ENCODE measurements at regions not wholly inside any gene's neighbourhood (a gene's known extent, or its start where the extent isn't known, plus 50 kb on each side); places are given as distances from the start of the nearest gene placed in this dataset.

DNA sequence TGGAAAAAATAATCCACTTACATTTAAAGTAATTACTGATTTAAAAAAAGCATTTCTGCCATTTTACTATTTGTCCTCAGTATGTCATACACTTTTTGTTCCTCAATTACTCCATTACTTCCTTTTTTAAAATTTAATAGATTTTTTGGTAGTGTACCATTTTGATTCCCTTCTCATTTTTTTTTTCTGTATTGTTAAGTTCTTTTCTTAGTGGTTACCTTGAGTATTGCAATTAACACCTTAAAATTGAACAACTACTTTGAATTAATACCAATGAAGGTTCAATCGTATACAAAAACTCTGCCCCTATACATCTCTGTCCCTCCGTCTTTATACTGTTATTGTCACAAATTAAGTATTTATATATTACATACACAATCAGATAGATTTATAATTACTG, 240.6 kb upstream of the LMCD1 start:
- DNase-seq: no peak

GRCh38 chr3:8266730-8267131, 234.9 kb upstream of the LMCD1 start:
- no peak for DNase-seq

- DNase-seq: no peak
These were observed 228.1 kb upstream of the LMCD1 start for GRCh38 chr3:8273479-8273878.

DNA sequence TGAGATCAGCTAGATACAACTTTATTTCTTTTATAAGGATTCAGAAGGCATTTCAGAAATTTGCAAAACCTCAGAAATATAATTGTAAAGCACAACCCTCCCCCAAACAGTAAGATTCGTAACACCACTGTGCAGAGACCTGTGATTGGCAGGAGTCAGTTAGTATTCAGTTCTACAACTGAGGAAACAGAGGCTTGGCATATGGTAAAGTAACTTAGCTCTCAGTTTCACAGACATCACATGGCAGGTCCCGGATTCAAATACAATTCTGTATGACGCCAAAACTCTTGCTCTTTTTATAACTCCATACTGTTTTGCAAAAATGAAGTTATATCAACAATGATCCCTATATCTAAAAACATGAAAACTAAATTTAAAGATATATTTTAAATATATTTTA, 225.6 kb upstream of the LMCD1 start:
- DNase-seq: no peak

DNA sequence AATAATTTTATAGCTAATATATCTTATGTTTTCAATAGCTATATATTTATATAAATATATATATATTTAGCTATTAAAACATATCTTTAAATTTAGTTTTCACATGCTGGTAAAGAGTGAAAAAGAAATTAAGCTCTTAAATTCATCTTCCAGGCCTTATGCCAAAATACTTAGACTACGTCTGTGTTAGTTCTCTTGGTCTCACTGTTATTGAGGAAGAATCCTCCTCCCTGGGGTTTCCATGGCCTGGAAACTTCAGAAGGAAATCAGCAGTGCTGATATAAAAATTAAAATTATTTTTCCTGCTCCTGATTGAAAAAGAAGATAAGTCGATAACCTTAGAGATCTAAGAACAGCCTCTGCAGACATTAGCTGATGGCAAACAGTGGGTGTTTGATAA, 225.1 kb upstream of the LMCD1 start:
- no peak for DNase-seq

GRCh38 chr3:8278448-8278847, 223.2 kb upstream of the LMCD1 start:
- DNase-seq: no peak

- no peak for DNase-seq
These were observed 222.1 kb upstream of the LMCD1 start for GRCh38 chr3:8279476-8279875.

DNA sequence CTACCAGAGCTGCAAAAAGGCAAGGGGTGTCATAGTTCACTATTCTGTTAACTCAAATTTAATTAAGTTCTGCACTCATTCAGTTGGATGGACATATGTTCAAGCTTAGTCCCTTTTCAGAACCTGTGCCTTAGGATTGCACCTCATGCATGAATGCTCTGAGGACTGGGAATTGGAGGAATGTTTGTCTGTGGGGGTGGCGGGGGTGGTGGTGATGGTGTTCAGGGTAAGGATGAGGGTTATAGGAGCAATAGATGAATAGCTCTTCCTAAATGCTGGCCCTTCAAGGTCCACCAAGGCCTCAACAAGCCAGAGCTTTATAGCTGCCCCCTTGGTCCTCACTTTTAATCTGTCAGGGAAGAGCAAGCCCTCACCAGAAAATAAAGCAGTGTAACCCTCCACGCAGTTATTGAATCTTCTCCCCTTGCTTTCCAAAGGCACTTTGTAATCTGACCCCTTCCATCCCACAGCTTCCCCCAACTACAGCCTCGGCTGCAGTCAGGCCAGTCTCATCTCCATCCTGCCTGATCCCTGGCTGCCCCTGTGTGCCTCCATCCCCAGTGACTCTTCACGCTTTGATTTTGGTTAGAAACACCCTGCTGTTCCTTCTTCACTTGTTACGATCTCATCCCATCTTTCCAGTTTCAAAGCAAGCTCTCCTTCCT, 221.6 kb upstream of the LMCD1 start:
- DNase-seq: no peak

DNA sequence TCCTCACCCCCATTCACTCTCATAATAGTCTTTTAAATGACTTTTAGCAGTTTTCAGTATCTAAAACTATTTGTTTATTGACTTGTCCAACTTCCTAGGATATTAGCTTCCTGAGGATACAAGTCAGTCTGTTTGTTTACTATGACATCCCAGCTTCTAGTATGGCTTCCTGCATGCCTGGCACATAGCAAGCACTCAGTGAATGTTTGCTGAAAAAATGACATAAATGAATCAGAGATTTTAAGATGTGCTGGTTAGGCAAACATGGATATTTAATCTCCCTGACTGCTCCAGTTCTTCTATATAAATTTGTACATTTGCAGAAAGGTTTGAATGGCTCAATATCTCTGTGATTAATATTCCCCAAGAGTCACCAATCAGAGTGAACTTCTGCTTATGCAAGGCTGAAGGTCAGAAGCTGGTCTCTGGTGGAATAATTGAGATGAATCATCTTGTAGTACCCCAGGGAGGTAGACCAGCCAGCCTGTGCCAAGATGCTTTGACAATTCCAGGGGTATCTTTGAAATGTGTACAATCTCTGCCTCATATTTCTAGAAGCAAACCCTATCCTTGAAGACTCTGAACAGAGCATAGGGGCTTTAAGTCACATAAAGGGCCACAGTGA, 219.0 kb upstream of the LMCD1 start:
- DNase-seq: no peak

GRCh38 chr3:8283193-8283592, 218.4 kb upstream of the LMCD1 start:
- no peak for DNase-seq

- DNase-seq: no peak
These were observed 215.5 kb upstream of the LMCD1 start for GRCh38 chr3:8286086-8286485.

DNA sequence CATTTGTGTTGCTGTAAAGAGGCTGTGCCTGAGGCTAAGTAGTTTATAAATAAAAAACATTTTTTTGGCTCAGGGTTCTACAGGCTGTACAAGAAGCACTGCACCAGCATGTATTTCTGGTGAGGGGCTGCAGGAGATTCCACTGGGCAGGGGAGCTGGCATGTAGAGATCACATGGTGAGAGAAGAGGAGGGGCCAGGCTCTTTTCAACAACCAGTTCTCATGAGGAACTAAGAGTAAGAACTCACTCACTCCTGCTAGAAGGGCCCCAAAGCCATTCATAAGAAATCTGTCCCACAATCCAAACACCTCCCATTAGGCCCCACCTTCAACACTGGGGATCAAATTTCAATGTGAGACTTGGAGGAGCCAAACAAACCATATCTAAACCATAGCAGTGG, 214.9 kb upstream of the LMCD1 start:
- DNase-seq: no peak

- no peak for DNase-seq
These were observed 211.0 kb upstream of the LMCD1 start for GRCh38 chr3:8290611-8291010.

DNA sequence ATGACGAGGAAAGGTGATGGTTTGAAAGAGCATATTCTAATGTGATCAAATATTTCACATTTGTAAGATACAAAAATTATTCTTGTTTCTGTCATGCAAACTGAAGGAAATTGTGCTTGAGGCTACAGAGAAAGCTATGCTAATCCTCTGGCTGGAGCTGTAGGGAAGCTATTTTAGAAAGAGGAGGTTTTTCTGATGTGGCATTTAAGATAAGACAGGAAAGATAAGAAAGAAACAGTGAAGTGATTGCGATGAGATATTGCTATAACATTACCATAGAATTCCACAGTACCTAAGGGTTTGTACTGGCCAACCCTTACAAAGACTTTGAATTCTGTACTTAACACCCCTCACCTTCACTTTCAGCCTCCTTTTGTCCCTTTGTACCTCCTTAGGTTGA, 205.2 kb upstream of the LMCD1 start:
- DNase-seq: no peak

GRCh38 chr3:8298021-8298954, 203.3 kb upstream of the LMCD1 start:
- no peak for DNase-seq

GRCh38 chr3:8301977-8302735, 199.5 kb upstream of the LMCD1 start:
- DNase-seq: peak in 1 of 2 donors; percentile 43

- DNase-seq: no peak
These were observed 198.2 kb upstream of the LMCD1 start for GRCh38 chr3:8303466-8303865.

DNA sequence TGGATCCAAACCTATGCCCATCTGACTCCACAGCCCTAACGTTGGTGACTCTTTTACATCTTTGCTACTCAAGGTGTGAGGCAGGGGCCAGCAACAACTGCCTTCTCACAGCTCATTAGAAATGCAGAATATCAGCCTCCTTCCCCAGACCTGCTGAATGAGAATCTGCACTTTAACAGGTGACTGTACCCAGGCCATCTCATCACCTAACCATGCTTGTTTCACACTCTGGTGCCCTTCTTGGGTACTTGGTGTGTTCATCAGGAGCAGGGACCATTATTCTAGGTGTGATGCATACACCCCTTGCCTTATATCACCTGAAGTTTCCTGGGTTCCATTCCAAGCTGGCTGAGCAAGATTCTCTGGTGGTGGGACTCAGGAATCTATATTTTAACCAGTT, 196.3 kb upstream of the LMCD1 start:
- DNase-seq: no peak

GRCh38 chr3:8307545-8308110, 194.0 kb upstream of the LMCD1 start:
- no peak for DNase-seq

- no peak for DNase-seq
These were observed 190.3 kb upstream of the LMCD1 start for GRCh38 chr3:8311321-8311720.

GRCh38 chr3:8312685-8313084, 188.9 kb upstream of the LMCD1 start:
- no peak for DNase-seq

DNA sequence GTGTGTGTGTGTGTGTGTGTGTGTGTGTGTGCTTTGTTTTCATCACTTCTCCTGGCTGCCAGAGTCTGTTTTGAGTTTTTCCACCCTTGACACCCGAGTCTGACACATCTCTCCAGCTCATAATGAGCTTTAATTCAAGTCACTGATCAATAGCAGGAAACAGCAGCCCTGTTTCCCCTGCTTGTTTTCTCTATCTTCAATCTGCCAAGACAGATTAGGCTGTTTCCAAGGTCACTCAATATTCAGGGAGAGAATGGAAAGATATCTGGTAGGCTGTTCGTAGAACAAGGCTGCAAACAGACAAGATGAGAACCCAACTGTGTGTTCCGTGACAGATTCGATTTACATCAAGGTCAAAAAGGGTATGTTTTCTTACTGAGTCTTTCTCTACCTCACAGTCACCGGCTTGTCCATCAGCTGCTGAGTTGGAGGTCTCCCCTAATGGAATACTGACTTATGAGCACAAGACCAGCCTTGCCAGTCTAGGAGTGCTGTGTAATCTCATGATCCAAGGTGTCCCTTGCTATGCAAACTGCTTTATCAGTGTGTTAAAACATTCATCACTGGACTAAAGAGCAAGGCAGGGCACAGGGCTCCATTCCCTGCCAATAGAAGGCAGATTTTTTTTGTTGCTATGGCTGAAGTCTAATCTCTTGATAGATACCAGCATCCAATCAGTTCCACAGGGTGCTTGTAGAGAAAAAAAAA, 187.9 kb upstream of the LMCD1 start:
- DNase-seq: no peak
